HG03139 (cell line): ENCODE measurements at regions not wholly inside any gene's neighbourhood (a gene's known extent, or its start where the extent isn't known, plus 50 kb on each side); places are given as distances from the start of the nearest gene placed in this dataset.

Source experiments
- ATAC-seq: cut with Tn5 transposase; IDR thresholded peaks from one replicate; pipeline ENCODE4 v1.9.1; 2021; ENCODE audit not compliant: unreplicated experiment

DNA sequence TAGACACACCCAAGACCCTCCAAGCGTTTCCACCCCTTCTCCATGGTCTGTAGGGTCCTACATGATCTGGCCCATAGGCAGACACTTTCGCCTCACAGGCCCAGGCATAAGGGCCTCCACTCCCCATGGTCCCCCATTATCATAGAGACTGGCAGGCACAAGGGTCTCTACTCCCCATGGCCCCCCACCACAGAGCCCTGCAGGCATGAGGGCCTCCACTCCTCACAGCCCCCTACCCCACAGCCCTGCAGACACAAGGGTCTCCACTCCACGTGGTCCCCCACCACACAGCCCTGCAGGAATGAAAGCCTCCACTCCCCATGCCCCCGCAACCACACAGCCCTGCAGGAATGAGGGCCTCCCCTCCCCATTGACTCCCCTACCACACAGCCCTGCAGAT lies 159.7 kb upstream of the AGAP1 start:
- no peak for ATAC-seq

DNA sequence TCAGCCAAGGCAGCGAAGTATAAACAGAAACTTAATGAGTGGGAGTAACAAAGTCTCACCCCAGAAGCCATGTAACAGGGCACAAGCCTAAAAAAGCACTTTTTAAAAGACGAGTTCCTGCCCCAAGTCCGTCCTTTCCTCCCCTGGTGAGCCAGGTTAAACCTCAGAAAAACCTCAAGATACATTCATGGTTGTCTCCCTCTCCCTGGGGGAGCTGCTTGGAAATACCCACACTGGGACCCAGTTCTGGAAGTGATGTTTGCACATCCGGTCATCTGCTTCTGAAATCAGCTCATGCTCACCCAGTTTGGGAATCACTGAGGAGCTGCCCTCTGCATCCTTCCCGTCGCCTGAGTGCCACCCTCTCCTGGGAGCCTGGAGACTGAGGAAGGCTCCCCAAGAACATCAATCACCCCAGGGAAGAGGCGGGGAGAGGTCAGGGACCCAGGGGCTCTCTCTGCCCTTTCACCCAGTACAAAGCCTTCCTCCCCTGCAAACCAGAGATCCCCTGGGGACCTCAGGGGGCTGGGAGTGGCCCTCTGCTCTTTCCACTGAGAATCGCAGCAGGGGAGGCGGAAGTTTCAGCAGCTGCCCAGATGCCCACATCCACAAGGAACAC lies 150.6 kb upstream of the AGAP1 start:
- no peak for ATAC-seq

- no peak for ATAC-seq
Measured at GRCh38 chr2:235343869-235344268, 150.0 kb upstream of the AGAP1 start.

GRCh38 chr2:235345745-235346144 lies 148.1 kb upstream of the AGAP1 start:
- no peak for ATAC-seq

DNA sequence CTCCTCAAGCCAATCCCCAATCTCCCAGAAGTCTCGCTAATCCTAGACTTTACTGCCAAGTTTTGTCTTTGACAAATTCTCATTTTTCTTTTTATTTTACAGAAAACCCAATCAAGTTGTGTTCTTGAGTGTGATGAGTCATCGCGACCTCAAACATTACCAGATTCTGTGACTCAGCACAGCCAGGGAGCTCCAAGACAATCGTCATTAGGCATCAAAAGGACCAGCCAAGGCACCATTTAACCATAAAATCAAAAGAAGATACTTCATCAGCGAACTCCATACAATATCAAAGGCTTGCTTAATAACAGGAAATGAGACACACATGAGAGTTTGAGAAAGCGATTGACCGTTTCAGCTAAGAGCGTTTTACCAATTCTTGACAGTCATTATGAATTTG lies 146.2 kb upstream of the AGAP1 start:
- ATAC-seq, result no peak

DNA sequence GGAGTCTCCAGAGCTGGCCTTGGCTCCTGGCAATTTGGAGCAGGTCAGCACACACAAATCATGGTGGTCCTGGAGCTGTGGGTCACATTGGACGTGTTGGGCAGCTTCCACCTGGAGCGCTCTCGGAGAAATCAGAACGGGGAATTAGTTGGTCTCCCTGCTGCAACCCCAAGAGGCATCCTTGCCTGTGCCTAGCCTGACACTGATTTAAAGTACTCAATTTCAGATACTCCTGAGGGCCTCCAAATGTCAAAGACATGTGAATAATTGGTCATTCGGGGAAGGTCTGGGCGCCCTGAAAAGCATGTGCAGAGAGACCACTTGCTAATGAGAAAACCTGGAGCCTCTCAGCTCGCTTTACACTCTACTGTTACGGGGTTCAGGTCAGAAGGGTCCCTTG lies 145.5 kb upstream of the AGAP1 start:
- ATAC-seq, result no peak

- no peak for ATAC-seq
Measured at GRCh38 chr2:235350234-235350633, 143.6 kb upstream of the AGAP1 start.

GRCh38 chr2:235352541-235352940 lies 141.3 kb upstream of the AGAP1 start:
- no peak for ATAC-seq

- no peak for ATAC-seq
Measured at GRCh38 chr2:235357881-235358280, 136.0 kb upstream of the AGAP1 start.

- no peak for ATAC-seq
Measured at GRCh38 chr2:235358981-235359471, 134.8 kb upstream of the AGAP1 start.

DNA sequence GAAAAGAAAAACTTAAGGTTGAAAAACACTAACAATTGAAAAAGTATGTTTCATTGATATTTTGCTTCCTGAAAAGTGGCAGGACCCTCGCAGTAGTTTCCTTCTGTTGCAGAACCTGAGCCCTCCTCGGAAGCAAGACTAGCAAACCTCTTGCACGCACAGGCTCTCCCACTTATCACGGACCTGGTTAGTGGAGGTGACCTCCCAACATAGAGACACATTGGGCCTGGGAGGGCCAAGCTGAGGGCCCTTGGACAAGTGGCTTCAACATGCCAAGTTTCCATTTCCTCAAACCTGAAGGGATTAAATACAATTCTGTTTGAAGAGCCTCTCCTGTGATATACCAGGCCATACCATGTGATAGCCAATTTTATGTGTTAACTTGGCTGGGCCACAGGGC lies 133.4 kb upstream of the AGAP1 start:
- ATAC-seq, result no peak

GRCh38 chr2:235365743-235366142 lies 128.1 kb upstream of the AGAP1 start:
- ATAC-seq, result no peak

DNA sequence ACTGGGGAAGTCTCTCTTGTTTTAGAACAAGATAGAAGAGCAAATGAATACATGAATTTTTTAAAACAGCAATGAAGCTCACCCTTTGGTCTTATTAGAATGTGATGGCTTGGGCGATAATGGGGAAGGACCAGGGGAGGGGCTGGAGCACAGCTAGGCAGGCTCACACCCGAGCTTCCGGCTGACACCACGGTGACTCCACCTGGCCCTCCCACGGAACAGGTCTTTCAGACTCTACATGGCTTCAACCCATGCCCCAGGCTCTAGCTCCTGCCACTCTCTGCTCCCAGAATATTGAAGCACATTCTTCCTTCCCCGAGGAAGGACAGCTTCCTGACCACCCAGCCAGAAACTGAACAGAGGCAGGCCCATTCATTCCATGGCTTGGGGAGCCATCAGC lies 127.5 kb upstream of the AGAP1 start:
- ATAC-seq, result no peak

DNA sequence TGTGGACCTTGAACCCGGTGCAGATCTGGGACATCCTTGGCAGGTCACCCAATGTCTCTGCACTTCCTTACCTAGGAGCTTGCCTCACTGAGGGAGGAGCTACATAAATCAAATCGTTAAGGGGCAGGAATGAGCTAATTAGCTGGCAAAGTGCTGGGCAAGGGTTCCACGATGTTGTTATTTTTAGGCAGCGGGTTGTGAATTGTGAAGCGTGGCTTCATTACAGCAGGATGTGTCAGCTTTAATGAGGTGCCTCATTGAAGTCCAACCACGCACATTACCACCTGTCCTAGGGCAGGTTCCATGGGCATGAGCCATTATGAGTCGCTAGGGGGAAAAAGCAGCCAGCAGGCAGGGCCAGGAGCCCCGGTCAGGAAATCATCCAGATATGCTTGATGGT lies 127.0 kb upstream of the AGAP1 start:
- ATAC-seq, result no peak

DNA sequence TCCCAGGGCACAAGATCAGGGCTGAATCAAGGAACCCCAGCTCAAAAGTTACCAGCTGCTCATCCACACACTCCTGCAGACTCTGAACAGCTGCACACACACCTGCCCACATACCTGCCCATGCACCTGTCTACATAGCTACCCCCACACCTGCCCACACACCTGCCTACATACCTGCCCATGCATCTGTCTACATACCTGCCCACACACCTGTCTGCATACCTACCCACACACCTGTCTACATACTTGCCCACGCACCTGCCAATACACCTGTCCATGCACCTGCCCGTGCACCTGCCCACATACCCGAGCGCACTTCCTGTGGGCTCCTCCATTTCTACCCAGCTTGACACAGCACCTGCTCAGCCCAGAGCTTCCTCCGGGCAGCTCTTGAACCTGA lies 122.8 kb upstream of the AGAP1 start:
- no peak for ATAC-seq

- ATAC-seq, result no peak
Measured at GRCh38 chr2:235373171-235373570, 120.7 kb upstream of the AGAP1 start.

DNA sequence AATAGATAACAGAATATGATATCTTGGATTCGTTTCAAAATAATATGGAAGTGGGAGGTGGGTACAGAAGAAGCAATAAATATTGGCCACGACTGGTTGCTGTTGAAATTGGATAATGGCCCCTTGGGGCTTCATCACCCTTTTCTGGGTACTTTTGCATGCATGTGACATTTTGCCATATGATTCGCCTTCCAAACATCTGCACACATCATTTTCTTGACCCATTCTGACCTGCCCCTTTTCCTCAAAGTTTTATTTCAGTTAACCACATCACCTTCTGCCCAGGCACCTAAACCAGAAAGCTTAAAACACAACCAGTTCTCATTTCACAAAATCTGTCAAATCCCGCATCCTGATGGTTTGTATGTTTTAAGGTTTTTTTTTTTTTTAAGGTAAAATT lies 116.7 kb upstream of the AGAP1 start:
- ATAC-seq, result no peak

GRCh38 chr2:235378246-235378645 lies 115.6 kb upstream of the AGAP1 start:
- ATAC-seq, result no peak

- ATAC-seq, result no peak
Measured at GRCh38 chr2:235378944-235379343, 114.9 kb upstream of the AGAP1 start.

- no peak for ATAC-seq
Measured at GRCh38 chr2:235381261-235381912, 112.5 kb upstream of the AGAP1 start.

DNA sequence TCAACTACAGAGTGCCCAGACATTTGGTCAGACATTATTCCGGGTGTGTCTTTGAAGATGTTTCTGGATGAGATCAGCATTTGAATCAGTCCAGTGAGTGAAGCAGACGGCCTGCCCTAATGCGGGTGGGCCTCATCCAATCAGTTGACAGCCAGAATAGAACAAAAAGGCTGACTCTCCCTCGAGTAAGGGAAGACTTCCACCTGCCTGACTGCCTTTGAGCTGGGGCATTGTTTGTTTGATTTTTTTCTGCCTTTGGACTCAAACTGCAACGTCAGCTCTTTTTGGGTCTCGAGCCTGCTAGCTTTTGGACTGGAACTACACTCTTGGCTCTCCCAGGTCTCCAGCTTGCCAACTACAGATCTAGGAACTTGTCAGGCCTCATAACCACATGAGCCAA lies 111.7 kb upstream of the AGAP1 start:
- no peak for ATAC-seq

DNA sequence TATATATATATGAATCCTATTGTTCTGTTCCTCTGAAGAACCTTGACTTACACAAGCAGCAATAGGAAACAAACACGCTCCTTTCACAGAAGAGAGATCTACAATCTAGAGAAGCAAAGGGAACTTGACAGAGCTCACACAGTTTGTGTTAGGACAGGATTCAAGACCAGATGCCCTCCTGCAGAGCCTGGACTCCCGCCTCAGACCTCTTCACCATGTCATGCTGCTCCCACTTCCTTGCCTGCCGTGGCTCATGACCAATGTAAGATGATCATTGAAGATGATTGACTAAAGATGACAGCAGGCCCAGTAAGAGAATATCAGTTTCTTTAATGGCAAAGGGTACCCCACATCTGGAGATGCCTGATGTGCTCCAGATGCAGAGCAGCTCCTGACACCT lies 111.2 kb upstream of the AGAP1 start:
- ATAC-seq, result no peak

GRCh38 chr2:235383272-235383843 lies 110.5 kb upstream of the AGAP1 start:
- no peak for ATAC-seq
